Fibroblast of the aortic adventitia (primary cell): ENCODE measurements at regions not wholly inside any gene's neighbourhood (a gene's known extent, or its start where the extent isn't known, plus 50 kb on each side); places are given as distances from the start of the nearest gene placed in this dataset.

Source experiments
- DNase-seq: peaks from one replicate; pipeline ENCODE4 v3.0.0-alpha.2; 2010; ENCODE audit warnings: low read depth
- H3K4me3 ChIP-seq: 2 replicates; pipeline ENCODE4 v1.5.1; 2011; ENCODE audit warnings: low read depth, mild to moderate bottlenecking, control low read depth, low read length, moderate library complexity
- TF ChIP-seq, protein P1 (sequence below): IDR thresholded peaks from 2 replicates; pipeline ENCODE4 v1.5.1; 2011; ENCODE audit warnings: mild to moderate bottlenecking, low read length, control low read depth, inconsistent platforms; ENCODE audit not compliant: insufficient read depth

DNA sequence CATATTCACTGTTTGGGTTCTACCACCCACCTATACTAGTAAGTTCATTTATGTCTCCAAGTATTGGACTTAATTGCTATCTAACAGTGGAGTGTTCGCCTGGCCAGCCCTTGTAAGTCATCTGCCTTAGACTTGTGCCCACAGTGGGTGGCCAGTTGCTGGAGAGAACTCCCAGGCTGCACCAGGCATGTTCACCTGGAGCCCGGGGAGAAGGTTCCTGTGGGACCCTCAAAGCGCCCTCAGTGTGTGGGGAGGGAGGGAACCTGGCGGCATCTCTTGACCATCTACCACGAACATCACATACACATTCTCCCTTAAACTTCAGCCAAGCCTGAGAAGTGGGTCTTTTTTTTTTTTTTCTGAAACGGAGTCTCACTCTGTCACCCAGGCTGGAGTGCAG lies 138.1 kb downstream of the CPZ start:
- no peak for DNase-seq
- H3K4me3 ChIP-seq = no peak overlapping the region
- TF ChIP-seq, protein P1, sequence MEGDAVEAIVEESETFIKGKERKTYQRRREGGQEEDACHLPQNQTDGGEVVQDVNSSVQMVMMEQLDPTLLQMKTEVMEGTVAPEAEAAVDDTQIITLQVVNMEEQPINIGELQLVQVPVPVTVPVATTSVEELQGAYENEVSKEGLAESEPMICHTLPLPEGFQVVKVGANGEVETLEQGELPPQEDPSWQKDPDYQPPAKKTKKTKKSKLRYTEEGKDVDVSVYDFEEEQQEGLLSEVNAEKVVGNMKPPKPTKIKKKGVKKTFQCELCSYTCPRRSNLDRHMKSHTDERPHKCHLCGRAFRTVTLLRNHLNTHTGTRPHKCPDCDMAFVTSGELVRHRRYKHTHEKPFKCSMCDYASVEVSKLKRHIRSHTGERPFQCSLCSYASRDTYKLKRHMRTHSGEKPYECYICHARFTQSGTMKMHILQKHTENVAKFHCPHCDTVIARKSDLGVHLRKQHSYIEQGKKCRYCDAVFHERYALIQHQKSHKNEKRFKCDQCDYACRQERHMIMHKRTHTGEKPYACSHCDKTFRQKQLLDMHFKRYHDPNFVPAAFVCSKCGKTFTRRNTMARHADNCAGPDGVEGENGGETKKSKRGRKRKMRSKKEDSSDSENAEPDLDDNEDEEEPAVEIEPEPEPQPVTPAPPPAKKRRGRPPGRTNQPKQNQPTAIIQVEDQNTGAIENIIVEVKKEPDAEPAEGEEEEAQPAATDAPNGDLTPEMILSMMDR = no peak

DNA sequence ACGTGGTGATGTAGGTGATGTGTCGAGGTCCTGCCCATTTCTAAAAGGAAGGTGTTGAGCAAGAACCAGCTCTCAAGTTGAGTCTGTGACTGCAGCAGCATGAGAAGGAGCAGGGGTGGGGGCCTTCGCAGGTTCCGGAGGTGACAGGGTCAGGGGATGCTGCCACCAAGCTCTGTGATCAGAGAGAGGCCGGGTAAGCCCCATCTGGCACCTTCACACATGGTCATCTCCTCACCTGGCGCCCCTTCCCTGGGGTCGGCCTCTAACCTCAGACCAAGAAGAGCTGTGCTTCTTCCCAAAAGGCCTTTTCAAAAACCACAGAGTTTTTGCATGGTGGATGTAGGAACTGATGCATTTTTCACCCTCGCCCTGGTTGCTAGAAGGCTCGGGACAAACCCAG lies 137.6 kb downstream of the CPZ start:
- DNase-seq = no peak
- TF ChIP-seq, protein P1 = no peak
- no peak overlapping the region for H3K4me3 ChIP-seq

DNA sequence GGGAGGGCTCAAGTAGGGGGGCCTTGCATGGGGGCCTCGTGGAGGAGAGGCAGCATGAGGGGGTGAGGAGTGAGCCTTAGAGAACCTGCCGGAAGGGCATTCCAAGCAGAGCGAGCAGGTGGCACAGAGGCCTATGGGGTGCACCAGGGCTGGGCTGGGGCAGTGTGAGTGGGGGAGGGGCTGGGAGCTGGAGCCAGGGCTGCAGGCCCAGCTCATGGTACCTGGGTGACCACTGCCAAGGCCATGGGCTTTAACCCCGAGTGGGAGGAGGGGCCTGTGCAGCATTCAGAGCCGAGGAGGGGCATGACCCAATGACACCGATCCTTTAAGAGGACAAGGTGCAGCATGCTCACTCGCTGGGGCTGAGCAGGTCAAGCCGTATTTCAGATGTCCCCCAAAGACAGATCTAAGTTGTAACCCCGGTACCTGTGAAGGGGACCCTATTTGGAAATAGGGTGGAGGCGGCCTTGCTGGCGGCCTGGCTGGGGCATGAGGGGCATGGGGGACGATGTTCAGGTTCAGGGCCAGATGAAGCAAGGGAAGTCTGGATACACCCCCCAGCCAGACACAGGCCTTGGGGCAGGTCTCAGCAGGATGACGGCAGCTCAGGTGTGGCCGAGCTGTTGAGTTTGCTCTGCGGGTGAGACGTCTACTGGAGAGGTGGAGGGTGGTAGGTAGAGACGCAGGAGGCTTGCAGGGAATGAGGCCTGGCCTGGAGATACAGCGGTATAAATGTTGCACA lies 137.0 kb downstream of the CPZ start:
- DNase-seq = no peak
- no peak overlapping the region for H3K4me3 ChIP-seq
- TF ChIP-seq, protein P1 = no peak

DNA sequence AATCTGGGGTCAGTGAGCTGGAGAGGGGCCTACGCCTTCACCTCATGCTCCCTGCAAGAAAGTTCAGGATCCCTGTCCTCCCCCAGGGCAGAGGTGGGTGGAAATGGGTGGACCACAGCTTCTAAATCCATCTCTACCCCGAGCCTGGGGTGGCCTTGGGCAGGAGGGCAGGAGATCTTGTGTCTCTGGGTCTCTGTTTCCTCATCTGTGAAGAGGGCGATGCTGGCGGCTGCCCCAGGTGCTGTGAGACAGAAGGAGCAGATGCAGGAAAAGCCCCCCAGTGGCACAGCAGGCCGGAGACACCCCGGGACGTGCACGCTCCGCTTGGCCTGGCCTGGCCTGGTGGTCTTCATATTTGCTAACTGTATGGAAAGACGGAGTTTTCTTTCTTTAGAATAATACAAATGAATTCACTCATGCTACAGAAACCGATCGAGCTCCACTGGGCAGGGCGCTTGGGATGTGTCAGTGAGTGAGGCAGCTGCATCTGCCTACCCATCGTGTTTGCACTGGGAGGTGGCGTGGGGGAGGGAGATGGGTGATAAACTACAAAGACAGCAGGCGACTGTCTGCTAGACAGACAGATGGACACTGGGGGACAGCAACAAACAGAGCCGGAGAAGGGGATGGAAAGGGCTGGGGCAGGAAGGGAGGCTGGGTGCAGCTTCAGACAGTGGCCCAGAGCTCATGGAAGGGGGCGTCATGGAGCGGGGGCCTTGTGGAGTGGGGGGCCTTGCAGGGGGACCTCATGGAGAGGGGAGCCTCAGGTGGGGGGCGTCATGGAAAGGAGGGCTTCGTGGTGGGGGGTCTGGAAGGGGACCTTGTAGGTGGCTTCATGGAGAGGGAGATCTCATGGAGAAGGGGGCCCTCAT lies 136.2 kb downstream of the CPZ start:
- H3K4me3 ChIP-seq = no peak overlapping the region
- TF ChIP-seq, protein P1 = no peak
- no peak for DNase-seq

DNA sequence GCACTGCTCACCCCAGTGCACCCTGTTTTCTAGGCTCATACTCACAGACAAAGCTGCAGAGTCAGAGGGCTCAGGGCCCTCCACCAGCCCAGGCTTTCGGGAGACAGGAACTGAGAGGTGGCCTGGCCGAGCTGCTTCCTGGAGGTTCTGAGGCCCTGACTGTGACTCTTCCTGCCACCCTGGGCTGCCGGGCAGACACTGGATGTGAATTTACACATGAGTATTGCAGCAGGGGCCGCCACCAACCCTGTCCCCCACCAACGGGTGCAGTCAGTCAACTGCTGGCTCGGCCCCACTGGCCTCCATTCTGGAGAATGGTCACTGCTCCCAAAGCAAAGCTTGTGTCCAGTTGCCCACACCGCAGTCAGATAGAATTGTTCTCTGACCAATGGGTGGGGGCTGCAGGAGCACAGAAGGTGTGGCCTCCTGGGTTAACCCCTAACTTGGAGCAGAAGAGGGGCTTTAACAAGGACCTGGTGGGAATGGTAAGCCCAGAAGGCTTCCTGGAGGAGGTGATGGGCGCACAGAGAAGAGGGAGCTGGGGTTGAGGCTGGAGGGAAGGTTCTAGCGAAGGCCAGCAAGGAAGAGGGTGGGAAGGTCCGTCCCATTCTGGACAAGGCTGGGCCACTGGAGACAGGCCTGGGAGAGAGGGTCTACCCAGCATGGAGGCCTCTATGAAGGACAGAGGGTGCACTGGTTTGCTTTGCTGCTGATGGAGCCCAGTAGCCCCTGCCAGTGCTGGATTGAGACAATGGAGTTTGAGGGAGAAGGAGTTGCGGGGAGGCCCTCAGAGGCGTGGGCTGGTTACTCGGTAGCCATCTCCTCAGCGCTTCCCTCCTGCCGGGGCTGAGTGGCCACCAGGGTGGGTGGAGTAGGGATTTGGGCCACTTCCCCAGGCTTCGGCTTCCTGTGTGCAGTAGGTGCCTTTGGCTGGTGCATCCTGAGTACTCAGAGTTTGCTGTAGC lies 135.3 kb downstream of the CPZ start:
- H3K4me3 ChIP-seq = no peak overlapping the region
- no peak for DNase-seq
- TF ChIP-seq, protein P1 = no peak

DNA sequence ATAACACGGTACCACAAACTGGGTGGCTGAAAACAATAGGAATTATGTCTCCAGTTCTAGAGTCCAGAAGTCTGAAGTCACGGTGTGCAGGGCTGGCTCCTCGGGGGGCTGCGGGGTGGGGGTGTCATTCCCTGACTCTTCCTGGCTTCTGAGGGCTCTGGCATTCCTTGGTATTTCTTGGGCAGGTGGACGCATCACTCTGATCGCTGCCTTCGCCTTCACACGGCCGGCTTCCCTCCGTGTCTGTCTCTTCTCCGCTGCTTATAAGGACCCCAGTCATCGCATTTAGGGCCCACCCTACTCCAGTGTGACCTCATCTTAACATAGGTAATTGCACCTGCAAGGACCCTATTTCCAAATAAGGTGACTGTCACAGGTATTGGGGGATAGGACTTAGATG lies 134.6 kb downstream of the CPZ start:
- no peak overlapping the region for H3K4me3 ChIP-seq
- TF ChIP-seq, protein P1 = no peak
- no peak for DNase-seq
